Neural progenitor cell (in vitro differentiated cells): ENCODE measurements at regions not wholly inside any gene's neighbourhood (a gene's known extent, or its start where the extent isn't known, plus 50 kb on each side); places are given as distances from the start of the nearest gene placed in this dataset.

ENCODE experiments used
- DNase-seq: peaks from one replicate; pipeline ENCODE4 v3.0.0-alpha.2; 2016; ENCODE audit warnings: low spot score
- H2AFZ ChIP-seq: fragments of 200-600 bp; sonication (generic); replicated peaks from 2 replicates; pipeline ENCODE4 v1.6.1; 2016; ENCODE audit warnings: antibody characterized with exemption
- H3F3A ChIP-seq: fragments of 200-600 bp; sonication (generic); 2 replicates; pipeline ENCODE4 v1.6.1; 2016; ENCODE audit warnings: antibody characterized with exemption, low read depth
- H3K27ac ChIP-seq: fragments of 200-600 bp; sonication (generic); 2 replicates; pipeline ENCODE4 v1.5.1; 2016; ENCODE audit warnings: mild to moderate bottlenecking
- H3K27me3 ChIP-seq: fragments of 200-600 bp; sonication (generic); 2 replicates; pipeline ENCODE4 v1.6.1; 2016; ENCODE audit warnings: mild to moderate bottlenecking, moderate library complexity
- H3K36me3 ChIP-seq: fragments of 200-600 bp; sonication (generic); 2 replicates; pipeline ENCODE4 v1.5.1; 2016
- H3K4me1 ChIP-seq: fragments of 200-600 bp; sonication (generic); 2 replicates; pipeline ENCODE4 v1.6.1; 2016; ENCODE audit warnings: mixed run types
- H3K4me2 ChIP-seq: fragments of 200-600 bp; sonication (generic); 2 replicates; pipeline ENCODE4 v1.6.1; 2016
- H3K4me3 ChIP-seq: fragments of 200-600 bp; sonication (generic); 2 replicates; pipeline ENCODE4 v1.5.1; 2016
- H3K79me2 ChIP-seq: fragments of 200-600 bp; sonication (generic); 2 replicates; pipeline ENCODE4 v1.6.1; 2016; ENCODE audit warnings: low read depth
- H3K9ac ChIP-seq: fragments of 200-600 bp; sonication (generic); 2 replicates; pipeline ENCODE4 v1.6.1; 2016
- H3K9me3 ChIP-seq: fragments of 200-600 bp; sonication (generic); 2 replicates; pipeline ENCODE4 v1.5.1; 2016; ENCODE audit warnings: low read depth
- H4K20me1 ChIP-seq: fragments of 200-600 bp; sonication (generic); 2 replicates; pipeline ENCODE4 v1.6.1; 2016; ENCODE audit warnings: low read depth
- H3K27ac Mint-ChIP-seq: 3 replicates; pipeline ENCODE4 v1.8.0; 2021; ENCODE audit warnings: mixed read lengths
- H3K27me3 Mint-ChIP-seq: 2 replicates; pipeline ENCODE4 v1.8.0; 2022; ENCODE audit warnings: low read depth, mild to moderate bottlenecking, inconsistent platforms, moderate library complexity, mixed read lengths; ENCODE audit not compliant: insufficient read depth
- H3K36me3 Mint-ChIP-seq: 3 replicates; pipeline ENCODE4 v1.8.0; 2021; ENCODE audit warnings: mixed read lengths
- H3K4me1 Mint-ChIP-seq: 3 replicates; pipeline ENCODE4 v1.8.0; 2021; ENCODE audit warnings: mixed read lengths
- H3K4me3 Mint-ChIP-seq: 3 replicates; pipeline ENCODE4 v1.8.0; 2021; ENCODE audit warnings: mild to moderate bottlenecking, moderate library complexity, mixed read lengths
- H3K9me3 Mint-ChIP-seq: 3 replicates; pipeline ENCODE4 v1.8.0; 2020; ENCODE audit warnings: mixed read lengths
- EZH2 ChIP-seq: fragments of 200-600 bp; sonication (generic); IDR thresholded peaks from 2 replicates; pipeline ENCODE4 v1.6.1; 2017; ENCODE audit warnings: antibody characterized with exemption, mild to moderate bottlenecking, moderate library complexity
- EZH2phosphoT487 ChIP-seq: fragments of 200-600 bp; sonication (generic); IDR thresholded peaks from 2 replicates; pipeline ENCODE4 v1.6.1; 2017; ENCODE audit warnings: antibody characterized with exemption
- TF ChIP-seq, protein P1 (sequence below): fragments of 200-600 bp; sonication (generic); IDR thresholded peaks from 2 replicates; pipeline ENCODE4 v1.5.1; 2017; ENCODE audit warnings: antibody characterized with exemption, mild to moderate bottlenecking

DNA sequence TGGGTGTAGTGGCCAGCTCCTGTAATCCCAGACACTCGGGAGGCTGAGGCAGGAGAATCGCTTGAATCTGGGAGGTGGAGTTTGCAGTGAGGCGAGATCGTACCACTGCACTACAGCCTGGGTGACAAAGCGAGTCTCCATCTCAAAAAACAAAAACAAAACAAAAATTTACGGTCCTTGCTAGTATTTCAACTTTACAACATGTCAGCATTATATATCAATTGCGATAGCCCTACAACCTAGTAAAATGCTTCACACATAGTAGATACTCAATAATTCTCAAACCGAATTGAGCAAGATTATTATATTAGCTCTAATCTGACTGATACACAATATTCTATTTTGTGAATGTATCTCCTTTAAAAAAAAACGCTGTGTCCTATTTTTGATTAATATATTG lies 1411.0 kb upstream of the WWC1 start:
- Histone ChIP-seq H2AFZ (no peak overlapping the region), H3K79me2 (no peaks in the 10 kb centered on the region), H3K4me1 (peaks cover 10% of the 10 kb centered on the region), H3K27ac (no peak overlapping the region), H3K4me2 (no peak overlapping the region), H3F3A (no peaks in the 10 kb centered on the region), H4K20me1 (no peaks in the 10 kb centered on the region), H3K9ac (no peak overlapping the region), H3K4me3 (no peak overlapping the region), H3K27me3 (no peaks in the 10 kb centered on the region), H3K36me3 (no peaks in the 10 kb centered on the region), H3K9me3 (no peaks in the 10 kb centered on the region)
- TF ChIP-seq EZH2phosphoT487 (no peak), EZH2 (no peak)
- TF ChIP-seq, protein P1, sequence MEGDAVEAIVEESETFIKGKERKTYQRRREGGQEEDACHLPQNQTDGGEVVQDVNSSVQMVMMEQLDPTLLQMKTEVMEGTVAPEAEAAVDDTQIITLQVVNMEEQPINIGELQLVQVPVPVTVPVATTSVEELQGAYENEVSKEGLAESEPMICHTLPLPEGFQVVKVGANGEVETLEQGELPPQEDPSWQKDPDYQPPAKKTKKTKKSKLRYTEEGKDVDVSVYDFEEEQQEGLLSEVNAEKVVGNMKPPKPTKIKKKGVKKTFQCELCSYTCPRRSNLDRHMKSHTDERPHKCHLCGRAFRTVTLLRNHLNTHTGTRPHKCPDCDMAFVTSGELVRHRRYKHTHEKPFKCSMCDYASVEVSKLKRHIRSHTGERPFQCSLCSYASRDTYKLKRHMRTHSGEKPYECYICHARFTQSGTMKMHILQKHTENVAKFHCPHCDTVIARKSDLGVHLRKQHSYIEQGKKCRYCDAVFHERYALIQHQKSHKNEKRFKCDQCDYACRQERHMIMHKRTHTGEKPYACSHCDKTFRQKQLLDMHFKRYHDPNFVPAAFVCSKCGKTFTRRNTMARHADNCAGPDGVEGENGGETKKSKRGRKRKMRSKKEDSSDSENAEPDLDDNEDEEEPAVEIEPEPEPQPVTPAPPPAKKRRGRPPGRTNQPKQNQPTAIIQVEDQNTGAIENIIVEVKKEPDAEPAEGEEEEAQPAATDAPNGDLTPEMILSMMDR = no peak
- Mint-ChIP-seq H3K9me3 (no peaks in the 10 kb centered on the region), H3K27me3 (peaks cover 2% of the 10 kb centered on the region), H3K36me3 (no peaks in the 10 kb centered on the region), H3K27ac (no peak overlapping the region), H3K4me3 (no peak overlapping the region), H3K4me1 (no peaks in the 10 kb centered on the region)
- DNase-seq = no peak

DNA sequence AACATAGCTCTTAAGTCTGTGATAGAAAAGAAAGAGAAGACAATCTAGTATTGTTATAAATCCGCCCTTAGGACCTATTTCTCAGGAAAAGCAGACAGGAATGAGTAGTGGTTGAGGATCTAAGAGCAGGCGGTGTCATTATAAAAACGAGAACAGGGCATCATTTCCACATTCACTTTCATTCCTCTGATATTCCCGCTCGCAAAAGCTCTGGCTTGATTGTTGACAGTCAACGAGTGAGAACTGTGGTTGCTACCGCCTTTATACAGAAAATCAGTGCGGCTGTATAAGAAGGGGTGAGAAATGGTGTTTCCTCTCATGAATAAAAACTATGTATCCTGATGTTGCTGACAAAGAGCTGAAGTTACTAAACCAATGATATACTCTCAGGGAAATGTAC lies 1409.6 kb upstream of the WWC1 start:
- DNase-seq = no peak
- Mint-ChIP-seq H3K27ac (no peak overlapping the region), H3K36me3 (no peaks in the 10 kb centered on the region), H3K27me3 (peaks cover 2% of the 10 kb centered on the region), H3K4me3 (no peak overlapping the region), H3K9me3 (no peaks in the 10 kb centered on the region), H3K4me1 (no peaks in the 10 kb centered on the region)
- peaks cover 10% of the 10 kb centered on the region for H3K4me1 ChIP-seq
- no peak overlapping the region for H3K9ac ChIP-seq
- no peaks in the 10 kb centered on the region for H3K9me3 ChIP-seq
- no peak overlapping the region for H2AFZ ChIP-seq
- no peak overlapping the region for H3K4me2 ChIP-seq
- H3K36me3 ChIP-seq = no peaks in the 10 kb centered on the region
- no peaks in the 10 kb centered on the region for H3F3A ChIP-seq
- no peaks in the 10 kb centered on the region for H4K20me1 ChIP-seq
- no peak overlapping the region for H3K4me3 ChIP-seq
- no peaks in the 10 kb centered on the region for H3K27me3 ChIP-seq
- TF ChIP-seq EZH2phosphoT487 (no peak), EZH2 (no peak)
- TF ChIP-seq, protein P1 = no peak
- H3K27ac ChIP-seq = no peak overlapping the region
- H3K79me2 ChIP-seq = no peaks in the 10 kb centered on the region

DNA sequence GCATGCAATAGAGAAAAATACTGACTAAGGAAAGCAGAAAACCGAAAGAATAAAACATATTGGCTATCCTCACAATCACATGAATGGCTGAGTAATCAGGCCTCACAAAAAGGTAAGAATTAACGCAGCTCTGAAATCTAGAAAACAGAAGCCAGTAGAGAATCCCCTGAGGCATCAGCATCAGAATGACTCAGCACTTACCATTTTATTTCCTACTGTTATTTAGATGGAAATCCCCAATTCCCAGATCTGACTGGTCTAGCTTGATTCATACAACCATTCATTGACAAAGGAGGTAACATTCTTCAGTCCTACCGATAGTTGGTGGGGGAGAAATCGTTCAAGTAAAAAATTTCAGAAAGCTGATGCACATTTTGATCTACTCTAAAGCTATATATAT lies 1408.4 kb upstream of the WWC1 start:
- Histone ChIP-seq H3K4me2 (no peak overlapping the region), H3K9ac (no peak overlapping the region), H3K9me3 (no peaks in the 10 kb centered on the region), H3F3A (no peaks in the 10 kb centered on the region), H3K27me3 (no peaks in the 10 kb centered on the region), H3K79me2 (no peaks in the 10 kb centered on the region), H3K4me3 (no peak overlapping the region), H3K27ac (no peak overlapping the region), H2AFZ (peak overlapping the region; percentile 62), H3K4me1 (peaks cover 10% of the 10 kb centered on the region), H4K20me1 (no peaks in the 10 kb centered on the region), H3K36me3 (no peaks in the 10 kb centered on the region)
- no peak for DNase-seq
- Mint-ChIP-seq H3K4me3 (no peak overlapping the region), H3K27ac (no peak overlapping the region), H3K36me3 (no peaks in the 10 kb centered on the region), H3K4me1 (no peaks in the 10 kb centered on the region), H3K27me3 (peaks cover 2% of the 10 kb centered on the region), H3K9me3 (no peaks in the 10 kb centered on the region)
- no peak for TF ChIP-seq EZH2
- TF ChIP-seq EZH2phosphoT487 = no peak
- TF ChIP-seq, protein P1 = no peak

DNA sequence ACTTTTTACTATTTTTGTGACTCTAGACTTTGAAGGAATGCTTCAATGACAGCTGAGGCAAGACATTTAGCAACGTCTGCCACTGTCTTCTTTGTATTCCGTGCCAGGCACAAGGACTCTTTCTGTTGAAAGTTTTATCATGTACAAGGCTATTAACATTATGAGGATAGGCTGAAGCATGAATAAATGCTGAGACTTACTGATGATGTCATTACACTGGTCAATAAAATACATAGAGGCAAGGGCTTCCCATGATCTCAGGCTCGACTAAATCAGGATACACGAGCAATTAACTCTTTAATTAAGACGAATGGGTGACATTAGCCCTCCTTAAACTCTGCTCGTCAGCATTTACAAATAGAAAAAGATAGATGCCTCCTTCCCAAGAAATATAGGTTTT lies 1393.3 kb upstream of the WWC1 start:
- Mint-ChIP-seq H3K4me3 (no peak overlapping the region), H3K4me1 (no peaks in the 10 kb centered on the region), H3K27ac (no peak overlapping the region), H3K27me3 (no peaks in the 10 kb centered on the region), H3K36me3 (no peaks in the 10 kb centered on the region), H3K9me3 (peaks cover 5% of the 10 kb centered on the region)
- Histone ChIP-seq H3K9ac (no peak overlapping the region), H3F3A (no peaks in the 10 kb centered on the region), H2AFZ (no peak overlapping the region), H3K36me3 (no peaks in the 10 kb centered on the region), H3K4me2 (no peak overlapping the region), H3K4me3 (no peak overlapping the region), H3K79me2 (no peaks in the 10 kb centered on the region), H3K27me3 (no peaks in the 10 kb centered on the region), H3K4me1 (peaks cover 5% of the 10 kb centered on the region), H3K9me3 (no peaks in the 10 kb centered on the region), H4K20me1 (no peaks in the 10 kb centered on the region), H3K27ac (no peak overlapping the region)
- TF ChIP-seq EZH2 (no peak), EZH2phosphoT487 (no peak)
- TF ChIP-seq, protein P1 = no peak
- no peak for DNase-seq
